GM12878 (cell line): ENCODE measurements at regions not wholly inside any gene's neighbourhood (a gene's known extent, or its start where the extent isn't known, plus 50 kb on each side); places are given as distances from the start of the nearest gene placed in this dataset.
A peak's percentile ranks its signal among the peaks of the same experiment; 100 is the strongest.

Experiments
- ATAC-seq: fragments of 200-7000 bp; cut with Tn5 transposase; 3 replicates; pipeline ENCODE4 v1.9.1; 2020; ENCODE audit warnings: mild to moderate bottlenecking, moderate library complexity
- BruUV-seq: library from RNA; stranded (reverse); fragments of 400-500 nt; replicated peaks from 2 replicates; lab custom pipeline; 2021; lab: Mats Ljungman, UMichigan
- CTCF ChIA-PET: fragments of 300-600 bp; sonication (Branson Sonifier 250); formaldehyde crosslinking; extraction: SDS; loops from one replicate; lab custom pipeline; 2021; ENCODE audit warnings: inconsistent platforms; lab: Yijun Ruan, JAX
- POLR2A ChIA-PET: fragments of 350-600 bp; formaldehyde crosslinking; extraction: SDS; loops from one replicate; lab custom pipeline; 2021; ENCODE audit warnings: inconsistent platforms; lab: Charles Lee
- RAD21 ChIA-PET: fragments of 300-600 bp; sonication (Branson Sonifier 250); formaldehyde crosslinking; loops from one replicate; lab custom pipeline; 2023; ENCODE audit warnings: antibody characterized with exemption; ENCODE audit not compliant: unreplicated experiment; lab: Charles Lee
- SMC1A ChIA-PET: fragments of 300-600 bp; sonication (Branson Sonifier 250); formaldehyde crosslinking; loops from one replicate; lab custom pipeline; 2023; ENCODE audit not compliant: unreplicated experiment, uncharacterized antibody; lab: Charles Lee
- DNase-seq: peaks from one replicate; pipeline ENCODE4 v3.0.0-alpha.2; 2011; ENCODE audit warnings: low read depth, low spot score
- FAIRE-seq: peaks from 3 replicates; lab custom pipeline; 2011; peaks lifted over from hg19 to GRCh38; lab: Jason Lieb, UNC
- H2AFZ ChIP-seq: 2 replicates; pipeline ENCODE4 v1.6.0; 2011; ENCODE audit warnings: low read depth, low read length, control low read depth; ENCODE audit not compliant: control insufficient read depth
- H3K27ac ChIP-seq: 2 replicates; pipeline ENCODE4 v1.5.1; 2011; ENCODE audit warnings: control low read depth; ENCODE audit not compliant: control insufficient read depth, insufficient read depth
- H3K27me3 ChIP-seq, 2 experiments: replicated peaks in 1 of 2; 2 replicates each; pipeline versions ENCODE4 v1.6.0 to v1.6.1; 2011; ENCODE audit warnings: low read length in 1 of 2; ENCODE audit not compliant: control insufficient read depth in 2 of 2, insufficient read depth in 2 of 2
- H3K36me3 ChIP-seq, 2 experiments: 2 replicates each; pipeline ENCODE4 v1.5.1; 2011; ENCODE audit warnings: low read length in 1 of 2; ENCODE audit not compliant: control insufficient read depth in 2 of 2, insufficient read depth in 2 of 2
- H3K4me1 ChIP-seq: 2 replicates; pipeline ENCODE4 v1.6.1; 2011; ENCODE audit warnings: mild to moderate bottlenecking, low read length, moderate library complexity, mixed read lengths; ENCODE audit not compliant: control insufficient read depth, insufficient read depth
- H3K4me2 ChIP-seq: 2 replicates; pipeline ENCODE4 v1.6.0; 2011; ENCODE audit warnings: control low read depth; ENCODE audit not compliant: control insufficient read depth, insufficient read depth
- H3K4me3 ChIP-seq: fragments of 200-600 bp; sonication (generic); 2 replicates; pipeline ENCODE4 v1.5.1; 2016
- H3K79me2 ChIP-seq: 2 replicates; pipeline ENCODE4 v1.6.0; 2011; ENCODE audit warnings: low read length; ENCODE audit not compliant: control insufficient read depth, insufficient read depth
- H3K9ac ChIP-seq: 2 replicates; pipeline ENCODE4 v1.8.0; 2011; ENCODE audit warnings: low read length, control low read depth, mixed read lengths; ENCODE audit not compliant: control insufficient read depth, insufficient read depth
- H3K9me3 ChIP-seq: replicated peaks from 3 replicates; pipeline ENCODE4 v1.5.1; 2011; ENCODE audit warnings: mild to moderate bottlenecking, low read length; ENCODE audit not compliant: control insufficient read depth, insufficient read depth
- H4K20me1 ChIP-seq: 2 replicates; pipeline ENCODE4 v1.6.0; 2011; ENCODE audit not compliant: control insufficient read depth, insufficient read depth
- CBX3 ChIP-seq: fragments of 200-600 bp; sonication (generic); IDR thresholded peaks from 2 replicates; pipeline ENCODE4 v1.6.1; 2016; ENCODE audit warnings: low read depth, borderline replicate concordance
- CREB1 ChIP-seq: IDR thresholded peaks from 2 replicates; pipeline ENCODE4 v1.6.1; 2012; ENCODE audit warnings: low read depth, mild to moderate bottlenecking, inconsistent platforms
- CREM ChIP-seq: IDR thresholded peaks from 2 replicates; pipeline ENCODE4 v1.6.1; 2014; ENCODE audit warnings: antibody characterized with exemption, low read depth
- EED ChIP-seq: sonication (generic); IDR thresholded peaks from 2 replicates; pipeline ENCODE4 v1.6.1; 2016; ENCODE audit warnings: antibody characterized with exemption, low read depth
- ETV6 ChIP-seq, 2 experiments: fragments of 450-650 bp in 1 of 2; IDR thresholded peaks in 1 of 2; conservative IDR thresholded peaks in 1 of 2; 2 replicates each; pipeline ENCODE4 v1.6.1; 2014; ENCODE audit warnings: antibody characterized with exemption in 1 of 2, borderline replicate concordance in 1 of 2, low read depth in 1 of 2, mild to moderate bottlenecking in 1 of 2, moderate library complexity in 1 of 2
- JUND ChIP-seq: IDR thresholded peaks from 2 replicates; pipeline ENCODE4 v1.6.1; 2012; ENCODE audit warnings: low read depth, mild to moderate bottlenecking, low read length, improper control_type of control experiment, moderate library complexity
- NR2C1 ChIP-seq: fragments of 450-650 bp; IDR thresholded peaks from 2 replicates; pipeline ENCODE4 v1.6.1; 2017; ENCODE audit warnings: antibody characterized with exemption, mild to moderate bottlenecking, moderate library complexity
- POU2F2 ChIP-seq: IDR thresholded peaks from 3 replicates; pipeline ENCODE4 v1.6.1; 2011; ENCODE audit warnings: low read depth, mild to moderate bottlenecking, low read length, borderline replicate concordance
- RBBP5 ChIP-seq: fragments of 200-600 bp; sonication (generic); conservative IDR thresholded peaks from 2 replicates; pipeline ENCODE4 v1.6.1; 2016
- RCOR1 ChIP-seq: conservative IDR thresholded peaks from 2 replicates; pipeline ENCODE4 v1.6.1; 2012; ENCODE audit warnings: low read depth, low read length, improper control_type of control experiment
- RELA ChIP-seq: fragments of 450-650 bp; IDR thresholded peaks from 2 replicates; pipeline ENCODE4 v1.8.0; 2014; ENCODE audit warnings: borderline replicate concordance; ENCODE audit not compliant: partially characterized antibody
- SMAD1 ChIP-seq: fragments of 450-650 bp; IDR thresholded peaks from 2 replicates; pipeline ENCODE4 v1.6.1; 2018; ENCODE audit warnings: mild to moderate bottlenecking, low read depth; ENCODE audit not compliant: partially characterized antibody
- SMC3 ChIP-seq: IDR thresholded peaks from 2 replicates; pipeline ENCODE4 v1.6.1; 2011; ENCODE audit warnings: low read length, improper control_type of control experiment, borderline replicate concordance
- SP1 ChIP-seq: IDR thresholded peaks from one replicate; pipeline ENCODE4 v1.6.1; 2011; ENCODE audit warnings: low read depth, low read length
- WRNIP1 ChIP-seq: IDR thresholded peaks from 2 replicates; pipeline ENCODE4 v1.6.1; 2011; ENCODE audit warnings: low read depth, low read length, improper control_type of control experiment, borderline replicate concordance
- YBX1 ChIP-seq: fragments of 450-650 bp; IDR thresholded peaks from 2 replicates; pipeline ENCODE4 v1.6.1; 2016; ENCODE audit warnings: antibody characterized with exemption
- WGBS: methylation state at CpG from one replicate; pipeline ENCODE4 v1.1.6; 2016; ENCODE audit warnings: low lambda C conversion rate; ENCODE audit not compliant: insufficient replicate concordance, insufficient coverage; ENCODE audit errors: missing lambda C conversion rate; 5-methylcytosine and 5-hydroxymethylcytosine counted together
- in situ Hi-C: fragments of 300-500 bp; cut with MboI; formaldehyde crosslinking; loops from 9 replicates; pipeline ENCODE4 v1.14.3; 2018; ENCODE audit warnings: mixed read lengths
- intact Hi-C: fragments of 100-400 bp; cut with micrococcal nuclease; formaldehyde crosslinking; loops from one replicate; pipeline ENCODE4 v1.14.2; 2022; ENCODE audit not compliant: unreplicated experiment
- TF ChIP-seq, protein P1 (sequence below): fragments of 450-650 bp; IDR thresholded peaks from 2 replicates; pipeline ENCODE4 v1.6.1; 2017; ENCODE audit warnings: mild to moderate bottlenecking, moderate library complexity

- WGBS, result 61% methylated on average over 4 of the region's 4 CpGs
- Histone ChIP-seq H3K27me3 (no peaks in the 10 kb centered on the region), H3K27ac (no peak overlapping the region), H3K4me1 (peaks cover 23% of the 10 kb centered on the region), H3K79me2 (no peaks in the 10 kb centered on the region), H4K20me1 (no peaks in the 10 kb centered on the region)
- ATAC-seq (no peak), DNase-seq (no peak)
- TF ChIP-seq NR2C1, result no peak
- no peak for TF ChIP-seq YBX1
- no peak for TF ChIP-seq RELA
- TF ChIP-seq EED, result no peak
- no peak for TF ChIP-seq JUND
- TF ChIP-seq CBX3, result no peak
- TF ChIP-seq RCOR1, result no peak
- no peak for TF ChIP-seq CREM
- TF ChIP-seq, protein P1, sequence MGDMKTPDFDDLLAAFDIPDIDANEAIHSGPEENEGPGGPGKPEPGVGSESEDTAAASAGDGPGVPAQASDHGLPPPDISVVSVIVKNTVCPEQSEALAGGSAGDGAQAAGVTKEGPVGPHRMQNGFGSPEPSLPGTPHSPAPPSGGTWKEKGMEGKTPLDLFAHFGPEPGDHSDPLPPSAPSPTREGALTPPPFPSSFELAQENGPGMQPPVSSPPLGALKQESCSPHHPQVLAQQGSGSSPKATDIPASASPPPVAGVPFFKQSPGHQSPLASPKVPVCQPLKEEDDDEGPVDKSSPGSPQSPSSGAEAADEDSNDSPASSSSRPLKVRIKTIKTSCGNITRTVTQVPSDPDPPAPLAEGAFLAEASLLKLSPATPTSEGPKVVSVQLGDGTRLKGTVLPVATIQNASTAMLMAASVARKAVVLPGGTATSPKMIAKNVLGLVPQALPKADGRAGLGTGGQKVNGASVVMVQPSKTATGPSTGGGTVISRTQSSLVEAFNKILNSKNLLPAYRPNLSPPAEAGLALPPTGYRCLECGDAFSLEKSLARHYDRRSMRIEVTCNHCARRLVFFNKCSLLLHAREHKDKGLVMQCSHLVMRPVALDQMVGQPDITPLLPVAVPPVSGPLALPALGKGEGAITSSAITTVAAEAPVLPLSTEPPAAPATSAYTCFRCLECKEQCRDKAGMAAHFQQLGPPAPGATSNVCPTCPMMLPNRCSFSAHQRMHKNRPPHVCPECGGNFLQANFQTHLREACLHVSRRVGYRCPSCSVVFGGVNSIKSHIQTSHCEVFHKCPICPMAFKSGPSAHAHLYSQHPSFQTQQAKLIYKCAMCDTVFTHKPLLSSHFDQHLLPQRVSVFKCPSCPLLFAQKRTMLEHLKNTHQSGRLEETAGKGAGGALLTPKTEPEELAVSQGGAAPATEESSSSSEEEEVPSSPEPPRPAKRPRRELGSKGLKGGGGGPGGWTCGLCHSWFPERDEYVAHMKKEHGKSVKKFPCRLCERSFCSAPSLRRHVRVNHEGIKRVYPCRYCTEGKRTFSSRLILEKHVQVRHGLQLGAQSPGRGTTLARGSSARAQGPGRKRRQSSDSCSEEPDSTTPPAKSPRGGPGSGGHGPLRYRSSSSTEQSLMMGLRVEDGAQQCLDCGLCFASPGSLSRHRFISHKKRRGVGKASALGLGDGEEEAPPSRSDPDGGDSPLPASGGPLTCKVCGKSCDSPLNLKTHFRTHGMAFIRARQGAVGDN, result no peak
- no peak for TF ChIP-seq RBBP5
- no peak for TF ChIP-seq CREB1
- TF ChIP-seq ETV6 (conservative IDR thresholded peaks at IDR 0.05 in 1 of 2, IDR thresholded peaks at IDR 0.05 in 1 of 2; ENCODE audit: borderline replicate concordance in 1 of 2, low read depth in 1 of 2), result no peak
- no peak for TF ChIP-seq SP1
- no peak for TF ChIP-seq WRNIP1
- TF ChIP-seq SMC3, result no peak
- no peak for TF ChIP-seq POU2F2
- no peak for TF ChIP-seq SMAD1
- TF ChIP-seq, all 136 proteins: peak for 0
- BruUV-seq, result no TSS peak
- POLR2A ChIA-PET, result interaction anchor here (0.5 to 0.6 kb wide), 2 partner anchors 33 to 45 kb away, joined by 3 to 4 read pairs; no protein-coding TSS in a partner anchor
- Histone ChIP-seq H3K36me3 (no peaks in the 10 kb centered on the region), H3K4me2 (no peak overlapping the region), H3K9me3 (peaks cover 2% of the 10 kb centered on the region; the same call in 2 of the 3 replicates), H2AFZ (peak overlapping the region; percentile 29; the same call in 1 of the 2 replicates), H3K9ac (no peak overlapping the region), H3K4me3 (no peak overlapping the region)
- CTCF ChIA-PET, result interaction anchor here (0.9 to 2.1 kb wide), 5 partner anchors 19 to 103 kb away, joined by 3 to 5 read pairs (median 4); no protein-coding TSS in a partner anchor
- RAD21 ChIA-PET, result interaction anchor here (0.8 to 2.3 kb wide), 4 partner anchors 40 to 288 kb away, joined by 3 to 6 read pairs (median 4); no protein-coding TSS in a partner anchor
- in situ Hi-C loops (no loop called here), intact Hi-C loops (no loop called here)
- no peak for FAIRE-seq
- SMC1A ChIA-PET, result interaction anchor here (1.0 to 4.6 kb wide), 11 partner anchors 8 to 260 kb away, joined by 3 to 30 read pairs (median 4); no protein-coding TSS in a partner anchor
These were observed 185.6 kb upstream of the TAB2 start for GRCh38 chr6:149131891-149132290.
